HL-60 (cell line): ENCODE measurements at regions not wholly inside any gene's neighbourhood (a gene's known extent, or its start where the extent isn't known, plus 50 kb on each side); places are given as distances from the start of the nearest gene placed in this dataset.

Experiments used
- DNase-seq, 2 experiments: peaks; one replicate each; pipeline ENCODE4 v3.0.0-alpha.2; 2010 to 2020; ENCODE audit warnings: low read depth in 1 of 2, low spot score in 1 of 2
- H3K27ac ChIP-seq: fragments of 250-450 bp; sonication (Bioruptor Pico); replicated peaks from 2 replicates; pipeline ENCODE4 v1.5.1; 2020; ENCODE audit warnings: mild to moderate bottlenecking, moderate library complexity
- H3K27me3 ChIP-seq: fragments of 250-450 bp; sonication (Bioruptor Pico); 2 replicates; pipeline ENCODE4 v1.5.1; 2021; ENCODE audit warnings: mild to moderate bottlenecking, moderate library complexity; ENCODE audit not compliant: insufficient read depth, poor library complexity, severe bottlenecking
- H3K4me3 ChIP-seq: replicated peaks from 2 replicates; pipeline ENCODE4 v1.5.1; 2011; ENCODE audit warnings: mild to moderate bottlenecking, control low read depth, low read length; ENCODE audit not compliant: insufficient read depth
- CTCF ChIP-seq: IDR thresholded peaks from one replicate; pipeline ENCODE4 v1.5.1; 2011; ENCODE audit warnings: low read length, control low read depth, inconsistent platforms; ENCODE audit not compliant: insufficient read depth
- GABPA ChIP-seq: IDR thresholded peaks from 2 replicates; pipeline ENCODE4 v1.6.1; 2012; ENCODE audit warnings: low read depth
- POLR2AphosphoS5 ChIP-seq: IDR thresholded peaks from 2 replicates; pipeline ENCODE4 v1.6.1; 2012; ENCODE audit warnings: low read depth
- REST ChIP-seq: IDR thresholded peaks from 2 replicates; pipeline ENCODE4 v1.6.1; 2012; ENCODE audit warnings: low read depth; ENCODE audit not compliant: insufficient replicate concordance
- SPI1 ChIP-seq: IDR thresholded peaks from 2 replicates; pipeline ENCODE4 v1.6.1; 2012; ENCODE audit warnings: low read depth, mild to moderate bottlenecking, borderline replicate concordance

GRCh38 chr15:34651997-34652725, 68.7 kb upstream of the GOLGA8B start:
- no peak for DNase-seq
- H3K27me3 ChIP-seq = peaks cover 5% of the 10 kb centered on the region
- TF ChIP-seq POLR2AphosphoS5 (no peak), SPI1 (peak; percentile 36; the same call in 1 of the 2 replicates), CTCF (no peak)
- H3K4me3 ChIP-seq = no peak overlapping the region
- H3K27ac ChIP-seq = no peak overlapping the region

- DNase-seq = no peak
- H3K27ac ChIP-seq = no peak overlapping the region
- H3K27me3 ChIP-seq = peaks cover 3% of the 10 kb centered on the region
These were observed 66.7 kb upstream of the GOLGA8B start for GRCh38 chr15:34650177-34650576.

GRCh38 chr15:34648294-34648631, 64.8 kb upstream of the GOLGA8B start:
- Histone ChIP-seq H3K4me3 (no peak overlapping the region), H3K27ac (no peak overlapping the region), H3K27me3 (peaks cover 3% of the 10 kb centered on the region)
- TF ChIP-seq CTCF (no peak), POLR2AphosphoS5 (no peak), REST (no peak), GABPA (no peak), SPI1 (no peak)
- no peak for DNase-seq

More at GRCh38 chr15:34650177-34650576, 66.7 kb upstream of the GOLGA8B start:
- no peak overlapping the region for H3K4me3 ChIP-seq
- TF ChIP-seq CTCF = no peak
- no peak for TF ChIP-seq REST
- TF ChIP-seq GABPA = no peak
- TF ChIP-seq POLR2AphosphoS5 = no peak
